Breast epithelium (tissue), 3 donors: ENCODE measurements at regions not wholly inside any gene's neighbourhood (a gene's known extent, or its start where the extent isn't known, plus 50 kb on each side); places are given as distances from the start of the nearest gene placed in this dataset.

Experiments
- CTCF ChIP-seq, 3 donors: fragments of 450-650 bp; IDR thresholded peaks; one replicate each; pipeline ENCODE4 v1.5.1; 2016 to 2017; ENCODE audit warnings: antibody characterized with exemption in 3 of 3, mild to moderate bottlenecking in 3 of 3, moderate library complexity in 3 of 3
- POLR2A ChIP-seq: fragments of 450-650 bp; IDR thresholded peaks from one replicate; pipeline ENCODE4 v1.6.1; 2016; ENCODE audit warnings: antibody characterized with exemption, mild to moderate bottlenecking, moderate library complexity

GRCh38 chr1:221241157-221241556, 361.9 kb downstream of the HLX start:
- TF ChIP-seq CTCF (IDR thresholded peaks at IDR 0.05) (no peak), POLR2A (no peak)
